ENCODE measurements at regions not wholly inside any gene's neighbourhood (a gene's known extent, or its start where the extent isn't known, plus 50 kb on each side); places are given as distances from the start of the nearest gene placed in this dataset.

DNA sequence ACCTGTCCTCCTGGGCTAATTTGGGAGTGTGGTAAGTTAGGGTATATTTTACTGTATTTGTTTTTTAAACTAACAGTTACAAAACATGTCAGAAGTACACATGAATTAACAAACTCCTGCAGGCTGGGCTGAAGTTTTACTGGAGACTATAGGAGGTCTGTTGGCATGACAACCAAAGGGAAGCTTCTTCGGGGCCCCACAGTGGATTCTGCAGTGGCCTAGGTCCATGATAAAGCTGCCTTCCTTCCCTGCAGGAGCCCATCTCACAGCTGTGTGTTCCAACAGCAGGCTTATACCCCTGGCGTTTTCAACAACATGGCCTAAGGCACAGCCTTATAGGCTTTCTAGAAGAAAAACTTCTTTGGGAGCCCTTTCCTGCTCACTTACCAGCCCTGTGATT, 128.0 kb upstream of the SETBP1 start:
- TF ChIP-seq, protein P1, sequence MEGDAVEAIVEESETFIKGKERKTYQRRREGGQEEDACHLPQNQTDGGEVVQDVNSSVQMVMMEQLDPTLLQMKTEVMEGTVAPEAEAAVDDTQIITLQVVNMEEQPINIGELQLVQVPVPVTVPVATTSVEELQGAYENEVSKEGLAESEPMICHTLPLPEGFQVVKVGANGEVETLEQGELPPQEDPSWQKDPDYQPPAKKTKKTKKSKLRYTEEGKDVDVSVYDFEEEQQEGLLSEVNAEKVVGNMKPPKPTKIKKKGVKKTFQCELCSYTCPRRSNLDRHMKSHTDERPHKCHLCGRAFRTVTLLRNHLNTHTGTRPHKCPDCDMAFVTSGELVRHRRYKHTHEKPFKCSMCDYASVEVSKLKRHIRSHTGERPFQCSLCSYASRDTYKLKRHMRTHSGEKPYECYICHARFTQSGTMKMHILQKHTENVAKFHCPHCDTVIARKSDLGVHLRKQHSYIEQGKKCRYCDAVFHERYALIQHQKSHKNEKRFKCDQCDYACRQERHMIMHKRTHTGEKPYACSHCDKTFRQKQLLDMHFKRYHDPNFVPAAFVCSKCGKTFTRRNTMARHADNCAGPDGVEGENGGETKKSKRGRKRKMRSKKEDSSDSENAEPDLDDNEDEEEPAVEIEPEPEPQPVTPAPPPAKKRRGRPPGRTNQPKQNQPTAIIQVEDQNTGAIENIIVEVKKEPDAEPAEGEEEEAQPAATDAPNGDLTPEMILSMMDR (IDR thresholded peaks at IDR 0.05; ENCODE audit: low read depth, low read length), result no peak
- H3K4me3 ChIP-seq (ENCODE audit: low read depth, low read length), result no peak overlapping the region

DNA sequence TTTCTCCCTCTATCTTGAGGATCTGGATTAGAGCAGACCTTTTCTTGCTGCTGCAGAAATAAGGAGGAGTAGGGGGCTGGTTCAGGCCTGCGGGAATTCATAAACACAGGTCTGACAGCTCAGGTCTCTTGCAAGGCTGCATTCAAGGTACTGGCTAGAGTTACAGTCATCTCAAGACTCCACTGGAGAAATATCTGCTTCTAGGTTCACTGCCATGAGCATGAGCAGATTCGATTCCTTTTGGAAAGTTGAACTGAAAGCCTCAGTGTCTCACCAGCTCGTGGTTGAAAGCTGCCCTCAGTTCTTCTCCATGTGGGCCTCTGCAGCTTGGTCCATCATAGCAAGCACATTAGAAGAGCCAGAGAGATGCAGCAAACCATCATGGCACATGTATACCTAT, 124.4 kb upstream of the SETBP1 start:
- TF ChIP-seq, protein P1 (IDR thresholded peaks at IDR 0.05; ENCODE audit: low read depth, low read length), result no peak
- no peak overlapping the region for H3K4me3 ChIP-seq (ENCODE audit: low read depth, low read length)

DNA sequence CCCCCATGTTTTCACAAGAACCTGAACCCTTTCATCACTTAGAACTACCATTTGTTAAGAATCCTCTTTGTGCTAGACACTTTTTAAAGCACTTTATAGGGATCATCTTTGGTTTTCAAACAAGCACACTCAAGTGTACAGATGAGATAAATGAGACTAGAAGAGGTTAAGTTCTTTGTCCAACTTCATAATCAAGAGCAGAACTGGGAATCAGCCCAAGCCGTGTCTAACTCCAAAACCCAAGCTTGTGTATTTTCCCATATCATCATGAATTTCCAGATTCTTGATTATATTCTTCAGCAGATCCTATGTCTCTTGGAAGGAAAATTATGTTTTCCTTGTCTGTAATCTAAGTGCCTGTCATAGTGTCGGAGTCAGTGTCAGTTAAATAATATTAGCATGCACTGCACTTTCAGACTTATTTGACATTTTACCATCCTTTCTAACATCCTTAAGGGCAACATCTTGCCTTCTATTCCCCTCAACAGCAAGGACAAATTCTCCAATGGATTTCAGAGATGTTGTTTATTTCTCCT, 123.0 kb upstream of the SETBP1 start:
- TF ChIP-seq, protein P1 (IDR thresholded peaks at IDR 0.05; ENCODE audit: low read depth, low read length), result no peak
- no peak overlapping the region for H3K4me3 ChIP-seq (ENCODE audit: low read depth, low read length)

DNA sequence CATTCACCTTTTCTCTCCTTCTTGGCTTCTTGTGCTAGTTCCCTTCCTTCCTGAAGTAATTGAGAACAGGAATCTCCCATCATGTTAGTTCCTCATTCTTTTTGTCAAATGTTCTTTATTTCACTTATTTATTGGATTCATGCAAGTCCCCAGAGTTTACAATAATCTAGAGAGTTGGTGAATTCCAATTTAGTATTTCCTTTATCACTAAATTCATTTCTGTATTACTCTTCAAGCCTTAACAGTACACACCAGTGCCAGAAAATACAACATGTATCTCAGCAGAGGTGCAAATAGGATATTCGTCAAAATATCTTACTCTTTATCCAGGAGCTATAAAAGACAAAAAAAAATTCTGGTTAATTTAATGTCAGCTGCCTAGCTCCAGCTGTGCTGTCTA, 121.9 kb upstream of the SETBP1 start:
- TF ChIP-seq, protein P1 (IDR thresholded peaks at IDR 0.05; ENCODE audit: low read depth, low read length), result no peak
- no peak overlapping the region for H3K4me3 ChIP-seq (ENCODE audit: low read depth, low read length)

DNA sequence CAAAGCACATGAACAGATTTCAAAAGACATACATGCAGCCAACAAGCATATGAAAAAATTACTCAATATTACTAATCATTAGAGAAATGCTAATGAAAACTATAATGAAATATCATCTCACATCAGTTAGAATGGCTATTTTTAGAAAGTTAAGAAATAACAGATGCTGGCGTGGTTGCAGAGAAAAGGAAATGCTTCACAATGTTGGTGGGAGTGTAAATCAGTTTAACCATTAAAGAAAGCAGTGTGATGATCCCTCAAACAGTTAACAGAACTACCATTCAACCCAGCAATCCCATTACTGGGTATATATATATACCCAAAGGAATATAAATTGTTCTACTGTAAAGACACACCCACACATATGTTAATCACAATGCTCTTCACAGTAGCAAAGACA, 117.7 kb upstream of the SETBP1 start:
- no peak overlapping the region for H3K4me3 ChIP-seq (ENCODE audit: low read depth, low read length)
- TF ChIP-seq, protein P1 (IDR thresholded peaks at IDR 0.05; ENCODE audit: low read depth, low read length), result no peak

DNA sequence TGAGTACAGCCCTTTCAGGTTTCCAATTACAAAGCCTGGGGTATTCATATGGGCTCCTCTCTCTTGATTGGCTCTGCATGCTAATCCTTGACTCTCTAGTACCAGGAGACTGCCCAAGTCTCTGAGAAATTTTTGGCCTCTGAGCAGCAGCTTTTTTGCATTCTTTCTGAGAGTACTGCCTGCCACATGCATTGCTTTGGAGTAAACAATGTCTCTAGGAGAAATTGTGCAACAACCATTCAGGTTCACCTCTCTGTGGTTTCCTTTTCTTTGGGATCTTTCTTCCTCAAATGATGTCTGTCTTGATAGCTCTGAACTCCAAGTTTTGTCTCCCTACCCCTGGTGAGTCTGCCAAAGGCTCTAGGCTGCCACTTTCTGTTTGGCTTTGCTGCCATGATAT, 115.8 kb upstream of the SETBP1 start:
- TF ChIP-seq, protein P1 (IDR thresholded peaks at IDR 0.05; ENCODE audit: low read depth, low read length), result no peak
- H3K4me3 ChIP-seq (ENCODE audit: low read depth, low read length), result no peak overlapping the region

DNA sequence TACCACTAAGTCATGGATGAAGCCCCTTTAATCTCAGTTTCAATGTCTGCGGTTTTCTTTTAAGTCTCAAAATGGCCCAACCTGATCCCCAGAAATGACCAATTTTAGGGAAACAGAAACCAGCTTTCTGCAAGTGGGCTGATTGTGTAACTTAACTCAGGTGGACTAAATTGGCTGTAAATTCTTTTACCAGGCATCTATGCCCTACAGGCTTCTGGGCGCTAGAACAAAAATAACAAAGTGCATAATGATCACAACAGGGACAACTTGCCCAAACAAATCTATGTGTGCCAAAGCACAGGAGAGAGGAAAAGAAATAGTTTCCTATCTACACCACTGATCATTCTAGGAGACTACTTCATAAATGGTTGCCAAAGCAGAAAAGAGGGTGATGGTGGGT, 112.3 kb upstream of the SETBP1 start:
- no peak overlapping the region for H3K4me3 ChIP-seq (ENCODE audit: low read depth, low read length)
- TF ChIP-seq, protein P1 (IDR thresholded peaks at IDR 0.05; ENCODE audit: low read depth, low read length), result no peak
